Thyroid gland (tissue), 4 donors: ENCODE measurements at regions not wholly inside any gene's neighbourhood (a gene's known extent, or its start where the extent isn't known, plus 50 kb on each side); places are given as distances from the start of the nearest gene placed in this dataset.

Source experiments
- DNase-seq, 2 donors: peaks; one replicate each; pipeline ENCODE4 v3.0.0-alpha.2; 2019
- H3K27ac ChIP-seq, 3 donors: fragments of 200-600 bp; sonication (generic); 1 replicate in 2 of 3; 2 replicates in 1 of 3; pipeline ENCODE4 v1.5.1; 2016 to 2019; ENCODE audit warnings: mild to moderate bottlenecking in 1 of 3, moderate library complexity in 1 of 3
- H3K27me3 ChIP-seq: fragments of 200-600 bp; sonication (generic); one replicate; pipeline ENCODE4 v1.5.1; 2019
- H3K36me3 ChIP-seq, 2 donors: fragments of 200-600 bp; sonication (generic); one replicate each; pipeline ENCODE4 v1.5.1; 2016 to 2019
- H3K4me1 ChIP-seq, 2 donors: fragments of 200-600 bp; sonication (generic); one replicate each; pipeline ENCODE4 v1.5.1; 2017 to 2019
- H3K4me3 ChIP-seq, 3 donors: fragments of 200-600 bp; sonication (generic); replicated peaks in 1 of 3; 1 replicate in 2 of 3; 2 replicates in 1 of 3; pipeline ENCODE4 v1.5.1; 2016; ENCODE audit warnings: mild to moderate bottlenecking in 1 of 3
- H3K9me3 ChIP-seq: fragments of 200-600 bp; sonication (generic); one replicate; pipeline ENCODE4 v1.5.1; 2017
- CTCF ChIP-seq, 6 experiments: fragments of 200-600 bp in 3 of 6; fragments of 450-650 bp in 3 of 6; sonication (generic) in 3 of 6; IDR thresholded peaks; one replicate each; pipeline ENCODE4 v1.5.1; 2016 to 2019; ENCODE audit warnings: antibody characterized with exemption in 6 of 6, mild to moderate bottlenecking in 2 of 6, inconsistent platforms in 1 of 6, moderate library complexity in 1 of 6
- POLR2A ChIP-seq, 2 donors: fragments of 450-650 bp; IDR thresholded peaks; one replicate each; pipeline ENCODE4 v1.6.1; 2017; ENCODE audit warnings: antibody characterized with exemption in 2 of 2, mild to moderate bottlenecking in 2 of 2, moderate library complexity in 1 of 2
- WGBS, 2 donors: methylation state at CpG; one replicate each; pipeline ENCODE4 v1.1.5; 2017; 5-methylcytosine and 5-hydroxymethylcytosine counted together
- intact Hi-C: fragments of 100-400 bp; cut with DNase I; formaldehyde crosslinking; loops from one replicate; pipeline ENCODE4 v1.15.1; 2023

GRCh38 chr4:151879705-151880445 is 119.1 kb upstream of the GATB start:
- H3K9me3 ChIP-seq, result no peaks in the 10 kb centered on the region
- H3K4me1 ChIP-seq, result no peaks in the 10 kb centered on the region
- intact Hi-C loops, result no loop called here
- no peak for TF ChIP-seq POLR2A (IDR thresholded peaks at IDR 0.05)
- TF ChIP-seq CTCF (IDR thresholded peaks at IDR 0.05), result no peak
- no peak overlapping the region for H3K27ac ChIP-seq
- WGBS, 2 donors, result 64 to 68% methylated on average over 11 of the region's 11 CpGs
- no peak overlapping the region for H3K4me3 ChIP-seq
- no peak for DNase-seq
- H3K27me3 ChIP-seq, result no peaks in the 10 kb centered on the region
- no peaks in the 10 kb centered on the region for H3K36me3 ChIP-seq

GRCh38 chr4:151876381-151876988 is 115.7 kb upstream of the GATB start:
- intact Hi-C loops, result no loop called here
- no peaks in the 10 kb centered on the region for H3K36me3 ChIP-seq
- H3K4me1 ChIP-seq, result no peaks in the 10 kb centered on the region
- TF ChIP-seq CTCF (IDR thresholded peaks at IDR 0.05), result no peak
- no peak for TF ChIP-seq POLR2A (IDR thresholded peaks at IDR 0.05)
- no peaks in the 10 kb centered on the region for H3K27me3 ChIP-seq
- DNase-seq, result no peak
- 88 to 89% methylated on average over 3 of the region's 3 CpGs for WGBS, 2 donors
- no peak overlapping the region for H3K27ac ChIP-seq
- H3K9me3 ChIP-seq, result no peaks in the 10 kb centered on the region
- no peak overlapping the region for H3K4me3 ChIP-seq

GRCh38 chr4:151874328-151874727 is 113.5 kb upstream of the GATB start:
- WGBS, 2 donors, result 69 to 70% methylated on average over 3 of the region's 3 CpGs
- Histone ChIP-seq H3K36me3 (no peaks in the 10 kb centered on the region), H3K27ac (no peak overlapping the region), H3K27me3 (no peaks in the 10 kb centered on the region), H3K9me3 (no peaks in the 10 kb centered on the region), H3K4me1 (no peaks in the 10 kb centered on the region), H3K4me3 (no peak overlapping the region)
- DNase-seq, result no peak
- no peak for TF ChIP-seq POLR2A (IDR thresholded peaks at IDR 0.05)
- TF ChIP-seq CTCF (IDR thresholded peaks at IDR 0.05), result no peak
- intact Hi-C loops, result no loop called here

- H3K4me3 ChIP-seq, result no peak overlapping the region
Measured at GRCh38 chr4:151866592-151866918, 105.7 kb upstream of the GATB start.

More at GRCh38 chr4:151866592-151866918, 105.7 kb upstream of the GATB start:
- no peaks in the 10 kb centered on the region for H3K9me3 ChIP-seq
- no peaks in the 10 kb centered on the region for H3K4me1 ChIP-seq
- intact Hi-C loops, result no loop called here
- H3K36me3 ChIP-seq, result no peaks in the 10 kb centered on the region
- DNase-seq, result no peak
- no peak overlapping the region for H3K27ac ChIP-seq
- WGBS, 2 donors, result 76 to 87% methylated on average over 4 of the region's 4 CpGs
- no peaks in the 10 kb centered on the region for H3K27me3 ChIP-seq
- no peak for TF ChIP-seq POLR2A (IDR thresholded peaks at IDR 0.05)
- TF ChIP-seq CTCF (IDR thresholded peaks at IDR 0.05), result no peak
